HepG2 (cell line): ENCODE measurements at regions not wholly inside any gene's neighbourhood (a gene's known extent, or its start where the extent isn't known, plus 50 kb on each side); places are given as distances from the start of the nearest gene placed in this dataset.
A peak's percentile ranks its signal among the peaks of the same experiment; 100 is the strongest.
"Not testable (repeated sequence)": the region's sequence is repeated elsewhere in the genome, so short reads cannot be mapped to it uniquely, and the experiment has no call there.

Source experiments
- ATAC-seq: fragments of 200-7000 bp; cut with Tn5 transposase; 3 replicates; pipeline ENCODE4 v1.9.1; 2020; ENCODE audit warnings: mild to moderate bottlenecking, moderate library complexity
- BruUV-seq: library from RNA; stranded (reverse); fragments of 400-500 nt; replicated peaks from 2 replicates; lab custom pipeline; 2021; lab: Mats Ljungman, UMichigan
- CTCF ChIA-PET: fragments of 300-600 bp; formaldehyde crosslinking; extraction: SDS; loops from one replicate; lab custom pipeline; 2021; ENCODE audit warnings: low total read pairs, inconsistent platforms, low intra/inter-chr PET ratio; lab: Yijun Ruan, JAX
- POLR2A ChIA-PET: fragments of 350-600 bp; sonication (Branson Sonifier 250); formaldehyde crosslinking; loops from one replicate; lab custom pipeline; 2020; ENCODE audit warnings: antibody characterized with exemption, inconsistent platforms; lab: Yijun Ruan, JAX
- DNase-seq: peaks from one replicate; pipeline ENCODE4 v3.0.0-alpha.2; 2015; ENCODE audit warnings: low spot score
- FAIRE-seq: peaks from 3 replicates; lab custom pipeline; 2011; peaks lifted over from hg19 to GRCh38; lab: Jason Lieb, UNC
- H2AFZ ChIP-seq: one replicate; pipeline ENCODE4 v1.6.1; 2011; ENCODE audit warnings: low read length, inconsistent platforms
- H3K27ac ChIP-seq: fragments of 300-600 bp; 3 replicates; pipeline ENCODE4 v1.8.0; 2011; ENCODE audit warnings: mixed run types, mild to moderate bottlenecking, mixed read lengths, low read length, inconsistent platforms; ENCODE audit not compliant: insufficient read depth; ENCODE audit errors: extremely low read length
- H3K27me3 ChIP-seq, 2 experiments: fragments of 200-600 bp in 1 of 2; 2 replicates in 1 of 2; 3 replicates in 1 of 2; pipeline versions ENCODE4 v1.6.0 to v1.8.0; 2011; ENCODE audit warnings: low read length in 2 of 2, mild to moderate bottlenecking in 2 of 2, moderate library complexity in 2 of 2, inconsistent platforms in 1 of 2; ENCODE audit not compliant: insufficient read depth in 2 of 2, control insufficient read depth in 1 of 2
- H3K36me3 ChIP-seq, 2 experiments: fragments of 200-600 bp in 1 of 2; replicated peaks in 1 of 2; 2 replicates in 1 of 2; 3 replicates in 1 of 2; pipeline versions ENCODE4 v1.5.1 to v1.8.0; 2011; ENCODE audit warnings: low read length in 2 of 2, inconsistent platforms in 1 of 2; ENCODE audit not compliant: insufficient read depth in 2 of 2, control insufficient read depth in 1 of 2
- H3K4me1 ChIP-seq: 2 replicates; pipeline ENCODE4 v1.5.1; 2012; ENCODE audit warnings: low read length, inconsistent platforms; ENCODE audit not compliant: insufficient read depth
- H3K4me2 ChIP-seq: 2 replicates; pipeline ENCODE4 v1.6.0; 2011; ENCODE audit warnings: low read depth, low read length, inconsistent platforms
- H3K4me3 ChIP-seq, 3 experiments: fragments of 200-600 bp in 1 of 3; sonication (generic), shearing (Covaris generic) in 1 of 3; replicated peaks in 1 of 3; 2 replicates each; pipeline ENCODE4 v1.5.1; 2011 to 2016; ENCODE audit warnings: low read length in 3 of 3, inconsistent platforms in 2 of 3, low read depth in 2 of 3, mild to moderate bottlenecking in 2 of 3, control low read depth in 1 of 3, mixed read lengths in 1 of 3; ENCODE audit not compliant: insufficient read depth in 1 of 3
- H3K79me2 ChIP-seq: one replicate; pipeline ENCODE4 v1.6.1; 2011; ENCODE audit warnings: low read length, inconsistent platforms; ENCODE audit not compliant: insufficient read depth
- H3K9ac ChIP-seq: 2 replicates; pipeline ENCODE4 v1.6.0; 2011; ENCODE audit warnings: mild to moderate bottlenecking, low read depth, low read length, inconsistent platforms; ENCODE audit not compliant: insufficient read depth
- H3K9me3 ChIP-seq: 2 replicates; pipeline ENCODE4 v1.5.1; 2012; ENCODE audit warnings: mild to moderate bottlenecking, low read length
- H4K20me1 ChIP-seq: 2 replicates; pipeline ENCODE4 v1.6.0; 2011; ENCODE audit warnings: inconsistent platforms, mild to moderate bottlenecking, low read length, moderate library complexity; ENCODE audit not compliant: insufficient read depth
- WGBS: methylation state at CpG from one replicate; pipeline ENCODE4 v1.1.6; 2017; ENCODE audit warnings: low lambda C conversion rate; 5-methylcytosine and 5-hydroxymethylcytosine counted together
- in situ Hi-C: cut with HindIII; loops from 2 replicates; pipeline ENCODE4 v1.10.0; 2017; ENCODE audit warnings: low pct_unique_long_range_greater_than_20kb; ENCODE audit not compliant: extremely low pct_ligation_motif_present
- intact Hi-C: fragments of 100-400 bp; cut with micrococcal nuclease; formaldehyde crosslinking; loops from one replicate; pipeline ENCODE4 v1.10.0; 2022; ENCODE audit not compliant: unreplicated experiment

GRCh38 chr20:30631261-30631789 is 626.1 kb upstream of the DEFB115 start:
- H3K79me2 ChIP-seq, intact Hi-C loops, H3K4me1 ChIP-seq, H2AFZ ChIP-seq, CTCF ChIA-PET, DNase-seq, H3K9ac ChIP-seq, ATAC-seq, H4K20me1 ChIP-seq, H3K27ac ChIP-seq, POLR2A ChIA-PET, H3K4me2 ChIP-seq, in situ Hi-C loops, H3K27me3 ChIP-seq, FAIRE-seq, H3K36me3 ChIP-seq, H3K4me3 ChIP-seq, BruUV-seq: not testable (repeated sequence)
- 0 out of 2 replicates have a peak, but pooled peaks cover 13% of the 10 kb centered on the region for H3K9me3 ChIP-seq
- 11% methylated on average over 4 of the region's 4 CpGs for WGBS

DNA sequence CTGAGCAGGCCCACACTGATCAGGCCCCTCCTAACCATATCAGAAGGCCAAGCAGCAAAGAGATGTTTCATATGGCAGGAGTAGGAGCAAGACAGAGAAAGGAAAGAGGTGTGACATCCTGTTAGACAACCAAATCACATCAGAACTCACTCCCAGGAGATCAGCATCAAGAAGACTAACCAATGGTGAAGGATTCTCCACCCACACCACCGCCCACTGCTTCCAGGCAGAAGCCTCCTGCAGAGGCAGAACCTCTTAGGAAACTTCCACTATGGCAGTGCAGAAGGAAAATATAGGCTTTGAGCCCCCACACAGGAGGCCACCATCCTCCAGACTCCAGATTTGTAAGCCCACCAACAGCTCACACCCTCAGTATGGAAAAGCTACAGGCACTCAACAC is 624.7 kb upstream of the DEFB115 start:
- DNase-seq, H3K9ac ChIP-seq, FAIRE-seq, H3K4me1 ChIP-seq, in situ Hi-C loops, H3K27me3 ChIP-seq, ATAC-seq, H3K27ac ChIP-seq, H3K4me2 ChIP-seq, H2AFZ ChIP-seq, H3K4me3 ChIP-seq, intact Hi-C loops, H4K20me1 ChIP-seq, H3K79me2 ChIP-seq, H3K36me3 ChIP-seq, POLR2A ChIA-PET, BruUV-seq, CTCF ChIA-PET: not testable (repeated sequence)
- H3K9me3 ChIP-seq, result 0 out of 2 replicates have a peak, but pooled peaks cover 17% of the 10 kb centered on the region
- WGBS, result 0% methylated on average over 1 of the region's 1 CpG

DNA sequence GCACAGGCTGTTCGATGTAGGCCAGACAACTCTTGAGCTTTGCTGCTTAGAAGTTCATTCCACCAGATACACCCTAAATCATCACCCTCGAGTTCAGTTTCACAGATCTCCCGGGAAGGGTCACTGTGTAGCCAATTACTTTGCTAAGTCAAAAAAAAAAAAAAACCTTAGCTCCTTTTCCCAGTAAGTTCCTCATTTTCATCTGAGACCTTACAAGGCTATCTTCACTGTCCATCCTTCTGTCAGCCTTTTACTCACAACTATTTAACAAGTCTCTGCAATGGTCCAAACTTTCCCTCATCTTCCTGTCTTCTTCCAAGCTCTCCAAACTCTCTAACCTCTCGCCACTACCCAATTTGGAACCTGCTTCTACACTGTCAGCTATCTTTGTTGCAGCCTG is 615.9 kb upstream of the DEFB115 start:
- WGBS, result 17% methylated on average over 4 of the region's 4 CpGs
- H3K79me2 ChIP-seq, FAIRE-seq, H4K20me1 ChIP-seq, H2AFZ ChIP-seq, H3K27ac ChIP-seq, DNase-seq, H3K4me3 ChIP-seq, ATAC-seq, in situ Hi-C loops, H3K4me1 ChIP-seq, H3K27me3 ChIP-seq, H3K4me2 ChIP-seq, intact Hi-C loops, H3K9ac ChIP-seq, H3K36me3 ChIP-seq, POLR2A ChIA-PET, CTCF ChIA-PET: not testable (repeated sequence)
- peaks cover 25% of the 10 kb centered on the region; the same call in 1 of the 2 replicates for H3K9me3 ChIP-seq
- TSS peak; percentile 80 for BruUV-seq

DNA sequence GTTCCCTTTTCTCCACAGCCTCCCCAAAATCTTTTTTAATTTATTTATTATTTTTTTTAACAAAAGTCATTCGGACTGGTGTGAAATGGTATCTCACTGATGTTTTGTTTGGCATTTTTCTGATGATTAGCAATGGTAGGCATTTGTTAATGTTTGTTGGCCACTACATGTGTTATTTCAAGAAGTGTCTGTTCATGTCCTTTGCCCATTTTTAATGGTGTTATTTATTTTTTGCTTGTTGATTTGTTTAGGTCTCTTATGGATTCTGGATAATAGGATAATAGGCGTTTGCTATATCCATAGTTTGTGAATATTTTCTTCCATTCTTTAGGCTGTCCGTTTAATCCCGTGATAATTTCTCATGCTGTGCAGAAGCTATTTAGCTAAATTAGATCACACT is 596.5 kb upstream of the DEFB115 start:
- POLR2A ChIA-PET, H3K27me3 ChIP-seq, intact Hi-C loops, H3K4me3 ChIP-seq, H3K36me3 ChIP-seq, H3K4me1 ChIP-seq, BruUV-seq, in situ Hi-C loops, ATAC-seq, H3K79me2 ChIP-seq, FAIRE-seq, H2AFZ ChIP-seq, H3K9ac ChIP-seq, CTCF ChIA-PET, H3K27ac ChIP-seq, H4K20me1 ChIP-seq, DNase-seq, H3K4me2 ChIP-seq: not testable (repeated sequence)
- 30% methylated on average over 4 of the region's 4 CpGs for WGBS
- H3K9me3 ChIP-seq, result peaks cover 14% of the 10 kb centered on the region
